ENCODE measurements at regions not wholly inside any gene's neighbourhood (a gene's known extent, or its start where the extent isn't known, plus 50 kb on each side); places are given as distances from the start of the nearest gene placed in this dataset.

- ChIA-PET POLR2A (ENCODE audit: low non-redundant PET) (no interaction called here), CTCF (interaction anchor here (0.5 kb wide), 1 partner anchor 14 kb away, joined by 3 read pairs; no protein-coding TSS in a partner anchor)
- no peak for TF ChIP-seq CTCF (conservative IDR thresholded peaks at IDR 0.05; ENCODE audit: low read depth)
- no peak overlapping the region for H3K27ac ChIP-seq
- DNase-seq (ENCODE audit: low spot score), result no peak
Measured at GRCh38 chr10:44201011-44201410, 183.9 kb downstream of the CXCL12 start.

DNA sequence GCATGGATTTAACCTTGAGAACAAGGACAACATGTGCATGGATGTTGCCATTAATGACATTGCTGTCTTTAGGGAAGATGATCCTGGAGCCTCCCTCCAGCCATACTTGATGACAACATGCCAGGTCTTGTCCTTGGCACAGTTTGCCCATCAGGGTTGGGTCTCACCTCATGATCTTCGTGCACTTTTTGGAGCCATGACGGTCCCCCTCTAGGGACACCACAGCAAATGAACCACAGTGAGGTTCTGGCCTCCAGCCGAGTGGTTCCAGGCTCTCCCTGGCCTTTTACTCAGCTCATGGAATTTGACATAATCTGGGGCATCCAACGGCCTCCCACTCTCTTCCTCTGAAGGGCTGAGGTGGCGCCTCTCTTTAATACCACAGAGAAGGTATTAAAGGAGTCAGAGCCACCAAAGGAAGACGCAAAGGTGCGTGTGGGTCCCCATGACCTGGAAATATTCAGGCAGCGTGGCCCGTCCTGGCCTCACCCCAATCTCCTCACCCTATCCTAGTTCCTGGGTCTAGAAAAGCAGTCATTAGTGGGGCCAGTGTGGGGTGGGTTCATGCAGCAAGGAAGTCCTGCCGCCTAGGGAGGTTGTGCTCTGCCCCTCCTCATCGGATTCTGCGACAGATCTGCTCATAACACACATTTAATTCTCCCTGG is 184.8 kb downstream of the CXCL12 start:
- no peak overlapping the region for H3K27ac ChIP-seq
- DNase-seq (ENCODE audit: low spot score), result no peak
- TF ChIP-seq CTCF (conservative IDR thresholded peaks at IDR 0.05; ENCODE audit: low read depth), result no peak
- ChIA-PET CTCF (interaction anchor here (0.5 kb wide), 1 partner anchor 14 kb away, joined by 3 read pairs; no protein-coding TSS in a partner anchor), POLR2A (ENCODE audit: low non-redundant PET) (no interaction called here)

DNA sequence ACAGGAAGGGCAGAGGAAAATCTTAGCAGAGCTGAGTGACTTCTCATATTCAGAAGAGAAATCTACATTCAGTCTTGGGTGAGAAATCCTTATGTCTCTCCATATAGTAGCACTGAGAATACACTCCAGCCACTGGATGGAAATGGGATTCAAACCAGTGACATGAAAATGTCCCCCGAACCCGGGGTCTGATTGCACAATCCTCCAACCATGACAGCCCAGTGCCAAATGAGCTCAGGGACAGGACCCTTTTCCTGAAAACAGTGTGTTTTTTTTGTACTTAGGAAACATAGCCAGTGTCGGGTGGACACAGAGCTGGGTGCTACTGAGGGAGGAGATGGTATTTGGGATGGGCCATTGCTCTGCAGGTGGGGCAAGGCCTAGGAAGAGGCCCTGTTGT is 185.6 kb downstream of the CXCL12 start:
- no peak for TF ChIP-seq CTCF (conservative IDR thresholded peaks at IDR 0.05; ENCODE audit: low read depth)
- CTCF ChIA-PET, result no interaction called here
- POLR2A ChIA-PET (ENCODE audit: low non-redundant PET), result no interaction called here

DNA sequence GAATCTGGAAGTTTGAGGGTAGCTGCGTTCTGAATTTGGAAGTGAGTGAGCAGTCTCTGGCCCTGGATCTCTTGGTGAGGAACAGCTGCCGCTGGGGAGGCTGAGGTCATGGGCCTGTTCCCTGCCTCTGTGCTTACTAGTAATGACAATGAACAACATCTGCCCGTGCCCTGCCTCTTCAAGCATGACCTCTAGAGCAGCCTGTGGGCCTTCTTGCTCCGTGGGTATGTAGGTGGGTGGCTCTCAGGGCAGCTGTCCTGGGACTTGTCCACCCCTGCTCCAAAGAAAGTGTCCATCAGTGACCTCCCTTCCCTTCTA is 186.2 kb downstream of the CXCL12 start:
- DNase-seq (ENCODE audit: low spot score), result no peak
- CTCF ChIA-PET, result no interaction called here
- POLR2A ChIA-PET (ENCODE audit: low non-redundant PET), result no interaction called here
- H3K27ac ChIP-seq, result no peak overlapping the region
- TF ChIP-seq CTCF (conservative IDR thresholded peaks at IDR 0.05; ENCODE audit: low read depth), result no peak

More for the DNA sequence above, 185.6 kb downstream of the CXCL12 start:
- no peak for DNase-seq (ENCODE audit: low spot score)
- H3K27ac ChIP-seq, result no peak overlapping the region

- DNase-seq (ENCODE audit: low spot score), result no peak
- H3K27ac ChIP-seq, result no peak overlapping the region
- CTCF ChIA-PET, result no interaction called here
- no peak for TF ChIP-seq CTCF (conservative IDR thresholded peaks at IDR 0.05; ENCODE audit: low read depth)
- POLR2A ChIA-PET (ENCODE audit: low non-redundant PET), result no interaction called here
Measured at GRCh38 chr10:44198096-44198779, 186.7 kb downstream of the CXCL12 start.

GRCh38 chr10:44197646-44198045 is 187.3 kb downstream of the CXCL12 start:
- H3K27ac ChIP-seq, result no peak overlapping the region
- ChIA-PET CTCF (no interaction called here), POLR2A (ENCODE audit: low non-redundant PET) (no interaction called here)
- TF ChIP-seq CTCF (conservative IDR thresholded peaks at IDR 0.05; ENCODE audit: low read depth), result no peak
- no peak for DNase-seq (ENCODE audit: low spot score)
